ENCODE measurements at regions not wholly inside any gene's neighbourhood (a gene's known extent, or its start where the extent isn't known, plus 50 kb on each side); places are given as distances from the start of the nearest gene placed in this dataset.

- DNase-seq: peak; percentile 71
- H3K27ac Mint-ChIP-seq: peak overlapping the region; percentile 66
- peaks cover 50% of the 10 kb centered on the region for H3K9me3 Mint-ChIP-seq
- H3K36me3 Mint-ChIP-seq (ENCODE audit: low read depth): peaks cover 12% of the 10 kb centered on the region
- Histone ChIP-seq H3K4me1 (ENCODE audit: control insufficient read depth, insufficient read depth, low read length) (peaks cover 3% of the 10 kb centered on the region), H3K27me3 (ENCODE audit: control insufficient read depth, insufficient read depth, low read length, poor library complexity, severe bottlenecking) (no peaks in the 10 kb centered on the region), H3K4me3 (ENCODE audit: low read length) (peak overlapping the region; percentile 63), H3K36me3 (ENCODE audit: control insufficient read depth, insufficient read depth, low read length) (no peaks in the 10 kb centered on the region), H3K9ac (ENCODE audit: extremely low read depth, low read length, poor library complexity, severe bottlenecking) (no peak overlapping the region), H3K27ac (ENCODE audit: low read depth, low read length) (peak overlapping the region; percentile 81), H3K9me3 (ENCODE audit: control insufficient read depth, low read length) (peaks cover 76% of the 10 kb centered on the region)
- no peaks in the 10 kb centered on the region for H3K27me3 Mint-ChIP-seq (ENCODE audit: insufficient read depth)
- TF ChIP-seq, protein P1, sequence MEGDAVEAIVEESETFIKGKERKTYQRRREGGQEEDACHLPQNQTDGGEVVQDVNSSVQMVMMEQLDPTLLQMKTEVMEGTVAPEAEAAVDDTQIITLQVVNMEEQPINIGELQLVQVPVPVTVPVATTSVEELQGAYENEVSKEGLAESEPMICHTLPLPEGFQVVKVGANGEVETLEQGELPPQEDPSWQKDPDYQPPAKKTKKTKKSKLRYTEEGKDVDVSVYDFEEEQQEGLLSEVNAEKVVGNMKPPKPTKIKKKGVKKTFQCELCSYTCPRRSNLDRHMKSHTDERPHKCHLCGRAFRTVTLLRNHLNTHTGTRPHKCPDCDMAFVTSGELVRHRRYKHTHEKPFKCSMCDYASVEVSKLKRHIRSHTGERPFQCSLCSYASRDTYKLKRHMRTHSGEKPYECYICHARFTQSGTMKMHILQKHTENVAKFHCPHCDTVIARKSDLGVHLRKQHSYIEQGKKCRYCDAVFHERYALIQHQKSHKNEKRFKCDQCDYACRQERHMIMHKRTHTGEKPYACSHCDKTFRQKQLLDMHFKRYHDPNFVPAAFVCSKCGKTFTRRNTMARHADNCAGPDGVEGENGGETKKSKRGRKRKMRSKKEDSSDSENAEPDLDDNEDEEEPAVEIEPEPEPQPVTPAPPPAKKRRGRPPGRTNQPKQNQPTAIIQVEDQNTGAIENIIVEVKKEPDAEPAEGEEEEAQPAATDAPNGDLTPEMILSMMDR (conservative IDR thresholded peaks at IDR 0.05): no peak
- no peak overlapping the region for H3K4me3 Mint-ChIP-seq
- peaks cover 21% of the 10 kb centered on the region for H3K4me1 Mint-ChIP-seq
These were observed 244.4 kb upstream of the RAI14 start for GRCh38 chr5:34411470-34412346.

DNA sequence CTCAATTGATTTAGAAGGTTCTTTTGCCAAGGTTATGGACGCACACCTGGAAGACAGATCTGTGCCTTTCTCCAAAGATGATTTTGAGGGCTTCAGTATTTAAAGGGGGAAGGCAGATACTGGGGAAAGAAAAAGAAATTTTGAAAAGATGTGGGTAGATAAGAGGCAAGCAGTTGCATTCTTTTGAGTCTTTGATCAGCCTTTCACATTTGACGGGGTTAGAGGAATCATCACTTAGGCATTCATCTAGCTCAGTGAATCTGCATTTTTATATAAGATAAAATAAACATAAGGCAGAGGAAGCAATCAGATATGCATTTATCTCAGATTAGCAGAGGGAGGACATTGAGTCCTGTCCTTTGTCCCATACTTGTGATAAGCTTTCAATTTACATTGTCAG, 243.4 kb upstream of the RAI14 start:
- peak overlapping the region; percentile 81 for H3K27ac ChIP-seq (ENCODE audit: low read depth, low read length)
- Mint-ChIP-seq H3K27me3 (ENCODE audit: insufficient read depth) (no peaks in the 10 kb centered on the region), H3K4me1 (peaks cover 21% of the 10 kb centered on the region), H3K9me3 (peaks cover 56% of the 10 kb centered on the region), H3K4me3 (no peak overlapping the region), H3K36me3 (ENCODE audit: low read depth) (peaks cover 12% of the 10 kb centered on the region), H3K27ac (peak overlapping the region; percentile 35)
- no peak for DNase-seq
- H3K9ac ChIP-seq (ENCODE audit: extremely low read depth, low read length, poor library complexity, severe bottlenecking): no peak overlapping the region
- H3K27me3 ChIP-seq (ENCODE audit: control insufficient read depth, insufficient read depth, low read length, poor library complexity, severe bottlenecking): no peaks in the 10 kb centered on the region
- H3K9me3 ChIP-seq (ENCODE audit: control insufficient read depth, low read length): peaks cover 82% of the 10 kb centered on the region
- peaks cover 3% of the 10 kb centered on the region for H3K4me1 ChIP-seq (ENCODE audit: control insufficient read depth, insufficient read depth, low read length)
- peak overlapping the region; percentile 63 for H3K4me3 ChIP-seq (ENCODE audit: low read length)
- TF ChIP-seq, protein P1 (conservative IDR thresholded peaks at IDR 0.05): no peak
- WGBS, 2 experiments (ENCODE audit: insufficient coverage in 1 of 2, insufficient read length in 1 of 2): 80 to 88% methylated on average over 1 to 2 of the region's 2 CpGs
- no peaks in the 10 kb centered on the region for H3K36me3 ChIP-seq (ENCODE audit: control insufficient read depth, insufficient read depth, low read length)

DNA sequence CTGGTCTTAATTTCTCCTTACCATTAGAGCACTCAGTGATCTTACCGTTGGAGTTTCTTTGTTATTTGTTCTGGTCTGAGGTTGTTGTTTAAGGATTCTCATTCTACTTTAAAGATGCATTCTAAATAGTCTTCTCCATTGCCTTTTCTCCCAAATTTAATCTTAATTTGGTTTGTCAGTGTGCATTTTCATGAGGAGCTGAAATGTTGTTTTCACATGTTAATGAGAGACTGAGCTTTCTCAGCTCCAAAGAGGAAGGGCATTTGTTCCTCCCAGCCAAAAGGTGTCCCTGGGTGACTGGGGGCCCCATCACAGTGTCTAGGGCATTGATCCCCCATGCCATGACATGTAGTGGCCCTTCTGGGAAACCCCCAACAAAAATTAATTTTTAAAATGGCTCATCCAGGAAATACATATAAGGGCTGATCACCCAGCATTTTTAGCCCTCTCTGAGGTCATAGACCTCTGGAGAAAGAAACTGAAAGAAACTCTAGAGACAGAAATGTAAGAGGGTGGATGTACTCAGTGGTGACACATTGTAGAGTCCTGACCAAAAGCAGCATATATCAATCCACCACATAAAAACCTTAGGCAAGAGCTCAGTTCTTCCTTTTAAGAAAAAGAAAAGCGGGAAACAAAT, 240.4 kb upstream of the RAI14 start:
- no peaks in the 10 kb centered on the region for H3K27me3 Mint-ChIP-seq (ENCODE audit: insufficient read depth)
- Histone ChIP-seq H3K9ac (ENCODE audit: extremely low read depth, low read length, poor library complexity, severe bottlenecking) (no peak overlapping the region), H3K9me3 (ENCODE audit: control insufficient read depth, low read length) (peaks cover 83% of the 10 kb centered on the region), H3K27me3 (ENCODE audit: control insufficient read depth, insufficient read depth, low read length, poor library complexity, severe bottlenecking) (no peaks in the 10 kb centered on the region), H3K4me3 (ENCODE audit: low read length) (peak overlapping the region; percentile 23), H3K4me1 (ENCODE audit: control insufficient read depth, insufficient read depth, low read length) (peaks cover 3% of the 10 kb centered on the region), H3K27ac (ENCODE audit: low read depth, low read length) (no peak overlapping the region), H3K36me3 (ENCODE audit: control insufficient read depth, insufficient read depth, low read length) (no peaks in the 10 kb centered on the region)
- peaks cover 14% of the 10 kb centered on the region for H3K36me3 Mint-ChIP-seq (ENCODE audit: low read depth)
- H3K4me3 Mint-ChIP-seq: no peak overlapping the region
- H3K27ac Mint-ChIP-seq: peak overlapping the region; percentile 47
- WGBS, 2 experiments (ENCODE audit: insufficient coverage in 1 of 2, insufficient read length in 1 of 2): 90% methylated on average over 2 of the region's 2 CpGs; no CpG with 5 or more reads in 1 of the 2 experiments
- peaks cover 59% of the 10 kb centered on the region for H3K9me3 Mint-ChIP-seq
- H3K4me1 Mint-ChIP-seq: peaks cover 21% of the 10 kb centered on the region
- DNase-seq: no peak
- TF ChIP-seq, protein P1 (conservative IDR thresholded peaks at IDR 0.05): no peak

Data from endodermal cell (in vitro differentiated cells).